HG03103 (cell line): ENCODE measurements at regions not wholly inside any gene's neighbourhood (a gene's known extent, or its start where the extent isn't known, plus 50 kb on each side); places are given as distances from the start of the nearest gene placed in this dataset.
"Not testable (repeated sequence)": the region's sequence is repeated elsewhere in the genome, so short reads cannot be mapped to it uniquely, and the experiment has no call there.

Experiments
- ATAC-seq: cut with Tn5 transposase; IDR thresholded peaks from one replicate; pipeline ENCODE4 v1.9.1; 2021; ENCODE audit warnings: low read depth; ENCODE audit not compliant: unreplicated experiment

DNA sequence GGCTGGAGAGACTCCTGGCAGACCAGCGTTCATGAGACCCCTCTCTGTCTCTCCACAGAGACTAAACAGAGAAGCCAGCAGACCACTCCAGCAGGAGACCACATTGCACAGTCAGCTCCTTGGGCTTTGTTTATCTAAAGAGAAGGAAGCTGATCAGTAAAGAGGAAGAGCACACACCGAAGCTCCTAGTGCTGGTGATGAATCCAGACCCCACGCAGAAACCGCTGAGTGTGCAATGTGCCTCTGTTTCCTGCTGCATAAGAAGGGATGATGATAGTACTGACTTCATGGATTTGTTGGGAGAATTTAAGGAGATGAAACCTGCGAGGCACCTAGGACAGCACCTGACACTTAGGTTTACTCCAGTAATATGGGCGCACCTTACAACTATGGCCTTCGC, 544.1 kb upstream of the ID2 start:
- no peak for ATAC-seq

- ATAC-seq, result no peak
Observed at GRCh38 chr2:8138525-8138922, 543.3 kb upstream of the ID2 start.

GRCh38 chr2:8138923-8139667, 542.8 kb upstream of the ID2 start:
- no peak for ATAC-seq

DNA sequence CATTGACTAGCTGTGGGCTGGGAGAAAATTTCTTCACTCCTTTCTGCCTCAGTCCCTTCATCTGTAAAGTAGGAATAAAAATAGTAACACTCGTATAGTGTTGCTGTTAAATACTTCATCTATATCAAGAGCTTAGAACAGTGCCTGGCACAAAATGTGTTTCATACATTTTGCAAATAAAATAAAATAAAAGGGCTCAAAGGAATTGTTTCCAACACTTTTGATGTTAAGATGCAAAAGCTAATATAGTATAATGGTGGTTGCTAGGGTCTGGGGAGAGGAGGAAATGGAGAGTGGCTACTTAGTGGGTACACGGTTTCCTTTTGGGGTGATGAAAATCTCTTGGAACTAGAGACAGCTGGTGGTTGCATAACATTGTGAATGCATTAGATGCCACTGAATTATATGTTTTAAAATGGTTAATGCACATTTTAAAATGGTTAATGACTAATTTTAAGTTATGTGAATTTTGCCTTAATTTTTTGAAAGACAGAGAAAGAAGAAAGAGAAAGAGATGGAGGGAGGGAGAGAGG, 542.1 kb upstream of the ID2 start:
- ATAC-seq, result no peak

DNA sequence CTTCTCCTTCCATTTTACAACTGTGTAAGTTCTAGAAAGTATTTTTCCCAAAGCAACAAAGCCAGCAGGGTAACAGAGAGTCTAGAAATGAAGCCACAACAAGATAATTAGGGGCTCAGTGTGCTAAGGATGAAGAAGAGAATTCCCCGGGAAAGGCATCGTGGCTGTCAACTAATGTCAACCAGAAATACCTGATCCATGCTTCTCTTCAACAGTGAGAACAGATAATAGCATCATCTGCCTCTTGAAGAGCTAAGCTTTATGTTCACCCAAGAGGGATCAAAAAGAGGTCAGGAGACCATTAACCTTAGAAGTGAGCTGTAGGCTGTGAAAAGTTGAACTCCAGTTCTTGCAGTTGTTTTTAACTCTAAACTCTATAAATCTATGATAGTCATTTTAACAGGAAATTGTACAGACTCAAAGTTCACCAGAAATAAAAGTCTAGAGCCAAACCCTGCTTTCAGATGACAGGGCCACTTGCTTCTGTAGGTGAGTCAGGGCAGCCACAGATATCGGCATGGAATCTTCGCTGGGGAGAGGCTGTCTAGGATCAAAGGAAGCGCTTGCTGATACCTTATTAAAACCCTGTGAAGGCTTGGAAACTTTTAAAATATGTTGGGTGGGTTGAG, 540.7 kb upstream of the ID2 start:
- no peak for ATAC-seq

DNA sequence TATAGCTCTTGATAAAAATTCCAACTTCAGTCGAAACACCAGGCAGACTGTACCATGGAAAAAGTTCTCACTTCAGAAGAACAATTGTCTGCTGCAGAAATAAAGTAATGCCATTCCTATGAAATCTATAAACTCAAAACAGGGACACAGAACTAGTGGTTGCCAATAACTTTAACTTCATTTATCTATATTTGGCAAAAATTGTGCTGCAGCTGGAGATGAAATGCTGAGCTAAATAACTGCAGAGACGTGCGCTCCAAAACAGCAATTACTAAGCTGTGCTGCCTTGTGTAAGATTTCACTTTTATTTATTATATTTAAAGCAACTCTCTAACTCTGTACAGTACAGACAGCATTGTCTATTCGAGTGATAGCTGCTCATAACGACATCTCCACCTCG, 540.1 kb upstream of the ID2 start:
- no peak for ATAC-seq

DNA sequence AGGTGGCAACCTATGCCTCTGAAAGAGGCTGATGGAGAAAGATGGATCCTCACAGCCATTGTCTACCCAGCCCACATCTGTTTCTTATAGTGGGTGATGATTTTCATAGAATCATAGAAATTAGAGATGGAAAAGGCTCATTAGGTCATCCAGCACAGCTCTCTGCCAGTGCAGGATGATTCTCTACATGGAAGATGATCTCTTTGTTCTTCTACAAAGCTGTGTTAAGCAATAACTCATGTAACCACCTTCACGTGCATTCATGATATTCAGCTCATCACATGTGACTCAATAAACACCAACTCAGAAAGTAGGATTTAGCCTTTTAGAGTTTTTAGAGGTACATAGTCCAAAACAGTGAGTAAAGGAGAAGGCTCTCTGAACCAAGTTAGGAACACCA, 539.4 kb upstream of the ID2 start:
- ATAC-seq, result no peak

- no peak for ATAC-seq
Observed at GRCh38 chr2:8144131-8144631, 537.7 kb upstream of the ID2 start.

DNA sequence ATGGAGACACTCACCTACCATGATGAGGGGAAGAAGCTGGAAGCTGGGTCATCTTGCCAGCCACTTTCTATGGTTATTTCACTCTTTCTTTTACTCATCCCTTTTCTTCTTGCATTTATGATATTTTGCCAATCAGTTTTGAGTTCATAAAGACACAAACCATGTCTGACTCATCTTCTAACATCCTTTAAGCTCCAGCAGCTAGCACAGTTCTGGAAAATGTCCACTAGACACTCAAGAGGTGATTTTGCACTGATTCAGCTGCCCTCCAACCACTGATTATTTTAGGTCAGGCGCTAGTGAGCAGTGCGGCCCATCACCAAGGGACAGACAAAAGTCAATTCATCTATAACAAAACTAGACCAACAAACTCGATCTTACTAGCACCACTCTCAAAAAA, 537.1 kb upstream of the ID2 start:
- ATAC-seq, result no peak

GRCh38 chr2:8145375-8145774, 536.5 kb upstream of the ID2 start:
- ATAC-seq, result not testable (repeated sequence)

- no peak for ATAC-seq
Observed at GRCh38 chr2:8146132-8147005, 535.5 kb upstream of the ID2 start.

GRCh38 chr2:8148260-8149006, 533.4 kb upstream of the ID2 start:
- ATAC-seq, result no peak

DNA sequence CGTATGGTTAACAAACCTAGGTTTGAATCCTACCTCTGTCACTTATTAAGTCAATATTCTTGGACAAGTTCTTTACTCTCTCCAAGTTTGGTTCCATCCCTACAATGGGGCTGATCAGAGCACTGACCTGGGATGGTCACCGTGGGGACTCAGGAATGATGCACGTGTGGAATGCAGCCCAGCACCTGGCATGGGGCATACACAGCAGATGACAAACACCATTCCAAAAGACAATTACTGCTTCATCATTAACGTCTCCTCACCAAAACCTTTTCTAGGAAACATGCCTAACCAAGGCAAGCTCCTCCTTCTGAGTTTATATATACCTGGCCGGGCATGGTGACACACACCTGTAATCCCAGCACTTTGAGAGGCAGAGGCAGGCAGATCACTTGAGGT, 532.9 kb upstream of the ID2 start:
- no peak for ATAC-seq

DNA sequence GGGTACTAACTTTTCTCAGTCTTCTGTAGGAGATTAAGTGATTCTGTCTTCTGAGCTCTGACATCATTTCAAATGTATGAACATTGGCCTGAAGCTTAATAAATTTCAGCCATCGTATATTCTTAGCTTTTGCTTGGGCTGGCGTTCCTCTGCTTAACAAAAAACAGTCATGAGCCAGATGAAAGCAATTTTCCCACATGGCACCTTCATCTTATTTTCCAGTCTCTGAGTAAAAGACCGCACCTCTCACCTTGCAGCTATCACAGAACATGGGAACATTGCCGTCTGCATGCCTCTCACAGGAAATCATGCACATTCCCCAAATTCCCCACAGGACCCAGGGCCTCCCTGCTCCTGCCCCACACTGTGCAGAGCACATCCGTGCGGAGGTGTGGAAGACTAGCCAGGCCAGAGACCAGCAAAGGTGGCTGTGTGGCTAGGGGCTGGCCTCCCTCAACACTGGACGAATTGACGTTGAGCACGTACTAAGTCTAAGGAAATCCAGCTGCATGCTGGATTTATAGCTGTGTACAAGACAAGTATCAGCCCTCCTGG, 531.8 kb upstream of the ID2 start:
- ATAC-seq, result no peak

- no peak for ATAC-seq
Observed at GRCh38 chr2:8151888-8152287, 530.0 kb upstream of the ID2 start.

DNA sequence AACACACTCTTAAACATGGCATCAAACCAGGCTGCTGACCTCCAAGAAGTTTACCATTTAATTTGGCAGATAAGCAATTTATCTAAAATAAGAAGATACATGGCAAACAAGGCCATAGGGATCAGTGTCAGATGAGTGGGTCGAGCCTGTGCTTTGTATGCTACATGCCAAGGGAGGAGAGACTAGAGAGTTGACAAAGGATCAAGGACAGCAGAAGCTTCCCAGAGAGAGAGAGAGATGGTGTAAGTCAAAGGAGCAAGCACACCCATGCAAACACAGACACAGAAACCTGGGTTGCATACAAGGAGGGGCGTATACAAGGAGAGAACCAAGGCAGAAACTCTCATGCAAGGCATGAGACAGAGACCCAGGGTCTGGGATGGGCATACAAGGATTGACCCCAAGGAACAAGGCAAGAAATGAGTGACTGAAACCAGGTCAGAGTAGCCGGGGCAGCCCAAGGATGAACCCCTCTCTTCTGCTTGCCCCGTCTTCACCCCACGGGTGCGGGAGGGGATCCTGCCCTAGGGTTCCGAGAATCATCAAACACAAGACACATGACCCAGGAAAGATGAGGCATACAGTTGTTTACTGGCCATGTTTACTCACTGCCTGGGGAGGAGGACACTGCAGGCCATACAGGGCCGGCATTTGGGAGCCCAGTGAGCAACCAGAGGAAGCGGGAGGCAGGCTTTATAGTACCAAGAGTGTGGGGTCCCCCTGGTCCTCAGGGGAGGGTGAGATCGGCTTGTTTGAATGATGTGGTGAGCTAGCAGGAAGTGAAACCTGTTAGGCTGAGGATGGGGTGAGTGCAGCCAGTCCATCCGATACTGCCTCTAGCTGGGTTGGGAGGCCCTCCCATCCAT, 529.2 kb upstream of the ID2 start:
- ATAC-seq, result peak; percentile 99

DNA sequence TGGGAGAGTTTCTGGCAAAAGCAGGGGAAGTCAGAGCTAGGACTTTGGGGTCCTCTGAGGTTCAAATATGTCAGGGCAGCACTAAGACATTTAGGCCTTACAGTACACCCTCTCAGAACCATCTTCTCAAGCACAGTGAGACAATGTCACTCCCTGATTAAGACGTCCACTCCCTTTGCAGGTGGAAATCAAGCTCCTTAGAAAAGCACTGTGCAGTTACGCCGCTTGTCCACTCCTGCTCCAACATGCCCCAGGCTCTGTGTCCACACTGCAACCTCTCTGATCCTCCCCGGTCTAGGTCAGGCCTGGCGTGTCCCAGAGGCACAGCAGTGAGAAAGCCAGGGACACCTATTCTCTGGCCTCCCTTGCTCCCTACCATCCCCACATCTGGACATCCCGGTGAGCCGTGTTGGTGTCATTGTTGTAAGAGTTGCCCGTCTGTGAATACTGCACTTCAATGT, 528.6 kb upstream of the ID2 start:
- ATAC-seq, result peak; percentile 16

DNA sequence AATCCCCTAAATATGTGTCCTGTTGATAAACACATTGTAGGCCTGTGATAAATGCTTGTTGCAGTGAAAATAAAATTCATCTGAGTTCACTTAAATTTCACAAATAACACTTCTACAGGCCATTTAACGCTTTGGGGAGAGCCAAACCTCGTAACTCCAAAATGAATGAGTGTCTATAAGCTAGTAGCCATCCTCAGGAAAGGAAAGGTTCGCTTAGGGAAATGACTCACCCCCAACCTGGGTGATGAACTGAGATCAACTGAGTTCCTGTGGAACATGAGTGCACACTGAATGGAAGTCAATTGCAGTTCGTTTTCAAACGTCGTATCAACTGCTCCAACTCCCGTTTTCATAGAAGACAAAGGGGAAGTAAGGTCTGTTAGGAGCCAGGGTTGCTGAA, 527.6 kb upstream of the ID2 start:
- ATAC-seq, result no peak

DNA sequence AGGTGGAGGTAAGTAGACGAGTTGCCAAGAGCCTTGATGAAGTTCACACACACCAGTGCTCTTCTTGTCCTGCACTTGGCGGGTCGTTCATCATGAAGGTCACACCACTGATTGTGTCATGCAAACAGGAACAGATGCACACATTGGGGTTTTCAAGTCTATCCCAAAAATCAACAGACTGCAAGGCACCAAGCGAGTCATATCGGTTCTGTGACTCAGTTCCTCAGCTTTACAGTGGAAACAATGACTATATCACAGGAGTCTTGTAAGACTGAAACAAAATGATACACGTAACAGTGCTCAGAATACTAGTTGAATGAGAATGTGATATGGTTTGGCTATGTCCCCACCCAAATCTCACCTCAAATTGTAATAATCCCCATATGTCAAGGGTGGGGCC, 526.9 kb upstream of the ID2 start:
- no peak for ATAC-seq
